K562 (cell line): ENCODE measurements at regions not wholly inside any gene's neighbourhood (a gene's known extent, or its start where the extent isn't known, plus 50 kb on each side); places are given as distances from the start of the nearest gene placed in this dataset.
A peak's percentile ranks its signal among the peaks of the same experiment; 100 is the strongest.

Source experiments
- ATAC-seq: fragments of 200-7000 bp; cut with Tn5 transposase; 3 replicates; pipeline ENCODE4 v1.9.1; 2020; ENCODE audit warnings: moderate library complexity
- BruUV-seq: library from RNA; stranded (reverse); fragments of 400-500 nt; replicated peaks from 2 replicates; lab custom pipeline; 2021; lab: Mats Ljungman, UMichigan
- CTCF ChIA-PET: fragments of 300-600 bp; formaldehyde crosslinking; extraction: SDS; loops from one replicate; lab custom pipeline; 2021; ENCODE audit warnings: low intra/inter-chr PET ratio; lab: Yijun Ruan, JAX
- POLR2A ChIA-PET: fragments of 300-600, 350-650 bp; sonication (Branson Sonifier 250); formaldehyde crosslinking; extraction: SDS; loops from one replicate; lab custom pipeline; 2021; ENCODE audit warnings: antibody characterized with exemption, inconsistent platforms; lab: Yijun Ruan, JAX
- DNase-seq, 4 experiments: peaks; one replicate each; pipeline versions ENCODE4 v3.0.0 to v3.0.0-alpha.2; 2011 to 2018; ENCODE audit warnings: low spot score in 3 of 4, mixed read lengths in 3 of 4; ENCODE audit errors: extremely low read depth in 1 of 4
- FAIRE-seq: peaks from 2 replicates; lab custom pipeline; 2011; peaks lifted over from hg19 to GRCh38; lab: Jason Lieb, UNC
- H2AFZ ChIP-seq: 2 replicates; pipeline ENCODE4 v1.6.0; 2011; ENCODE audit warnings: low read depth, low read length, control low read depth, inconsistent platforms
- H3K27ac ChIP-seq: fragments of 200-600 bp; 3 replicates; pipeline ENCODE4 v1.8.0; 2011; ENCODE audit warnings: low read depth, mild to moderate bottlenecking, control low read depth, inconsistent platforms, low read length, moderate library complexity, mixed read lengths; ENCODE audit errors: extremely low read depth
- H3K27me3 ChIP-seq, 2 experiments: fragments of 300-600 bp in 1 of 2; 2 replicates in 1 of 2; 3 replicates in 1 of 2; pipeline versions ENCODE4 v1.6.0 to v1.8.0; 2011; ENCODE audit warnings: inconsistent platforms in 2 of 2, low read length in 2 of 2, mild to moderate bottlenecking in 1 of 2, mixed read lengths in 1 of 2, moderate library complexity in 1 of 2; ENCODE audit not compliant: control insufficient read depth in 2 of 2, insufficient read depth in 2 of 2
- H3K36me3 ChIP-seq: fragments of 300-600 bp; 3 replicates; pipeline ENCODE4 v1.8.0; 2011; ENCODE audit warnings: mild to moderate bottlenecking, low read length, inconsistent platforms; ENCODE audit not compliant: control insufficient read depth, insufficient read depth
- H3K4me1 ChIP-seq, 2 experiments: fragments of 200-600 bp in 1 of 2; replicated peaks in 1 of 2; 2 replicates in 1 of 2; 3 replicates in 1 of 2; pipeline versions ENCODE4 v1.5.1 to v1.8.0; 2011; ENCODE audit warnings: inconsistent platforms in 2 of 2, low read length in 2 of 2, mild to moderate bottlenecking in 1 of 2, mixed read lengths in 1 of 2, moderate library complexity in 1 of 2; ENCODE audit not compliant: control insufficient read depth in 2 of 2, insufficient read depth in 2 of 2
- H3K4me2 ChIP-seq: 2 replicates; pipeline ENCODE4 v1.6.1; 2011; ENCODE audit warnings: low read length, control low read depth, inconsistent platforms, mixed read lengths; ENCODE audit not compliant: insufficient read depth
- H3K4me3 ChIP-seq: fragments of 200-600 bp; sonication (generic), shearing (Covaris generic); 2 replicates; pipeline ENCODE4 v1.5.1; 2016; ENCODE audit warnings: control low read depth, inconsistent platforms
- H3K79me2 ChIP-seq: fragments of 200-600 bp; 3 replicates; pipeline ENCODE4 v1.8.0; 2011; ENCODE audit warnings: low read length, inconsistent platforms; ENCODE audit not compliant: control insufficient read depth, insufficient read depth
- H3K9ac ChIP-seq, 2 experiments: 2 replicates each; pipeline versions ENCODE4 v1.6.0 to v1.6.1; 2011; ENCODE audit warnings: low read depth in 2 of 2, low read length in 2 of 2, control low read depth in 1 of 2, inconsistent platforms in 1 of 2, mild to moderate bottlenecking in 1 of 2, mixed read lengths in 1 of 2; ENCODE audit not compliant: insufficient read depth in 1 of 2
- H3K9me1 ChIP-seq: one replicate; pipeline ENCODE4 v1.6.0; 2011; ENCODE audit warnings: inconsistent platforms, mild to moderate bottlenecking, low read length, moderate library complexity; ENCODE audit not compliant: control insufficient read depth, insufficient read depth
- H3K9me3 ChIP-seq: replicated peaks from 2 replicates; pipeline ENCODE4 v1.5.1; 2011; ENCODE audit warnings: low read depth, low read length, inconsistent platforms; ENCODE audit not compliant: control insufficient read depth, insufficient read depth
- H4K20me1 ChIP-seq: replicated peaks from 2 replicates; pipeline ENCODE4 v1.6.1; 2011; ENCODE audit warnings: low read length, inconsistent platforms, mixed read lengths; ENCODE audit not compliant: control insufficient read depth, insufficient read depth
- CAMTA2 ChIP-seq: fragments of 250-450 bp; sonication (Bioruptor Pico); conservative IDR thresholded peaks from 2 replicates; pipeline ENCODE4 v1.5.1; 2022
- MECOM ChIP-seq: fragments of 250-450 bp; sonication (Bioruptor Pico); IDR thresholded peaks from 2 replicates; pipeline ENCODE4 v1.8.0; 2022; ENCODE audit warnings: inconsistent platforms
- MNT ChIP-seq, 2 experiments: fragments of 450-650 bp; conservative IDR thresholded peaks; 2 replicates each; pipeline ENCODE4 v1.6.1; 2017; ENCODE audit warnings: mild to moderate bottlenecking in 2 of 2, moderate library complexity in 2 of 2
- NCOA1 ChIP-seq: fragments of 450-650 bp; IDR thresholded peaks from 2 replicates; pipeline ENCODE4 v1.6.1; 2016; ENCODE audit warnings: low read depth
- NFIC ChIP-seq: fragments of 450-650 bp; IDR thresholded peaks from 2 replicates; pipeline ENCODE4 v1.6.1; 2017; ENCODE audit warnings: mild to moderate bottlenecking, inconsistent platforms
- NFIX ChIP-seq: fragments of 250-450 bp; sonication (Bioruptor Pico); IDR thresholded peaks from 2 replicates; pipeline ENCODE4 v1.4.0; 2020; ENCODE audit warnings: low read depth, mild to moderate bottlenecking, moderate library complexity
- PURB ChIP-seq: sonication (generic); formaldehyde crosslinking; IDR thresholded peaks from 2 replicates; pipeline ENCODE4 v1.9.0; 2021; ENCODE audit warnings: low read depth, mild to moderate bottlenecking, missing genetic modification reagents
- ZNF280A ChIP-seq: fragments of 450-650 bp; IDR thresholded peaks from 2 replicates; pipeline ENCODE4 v1.6.1; 2018; ENCODE audit warnings: mild to moderate bottlenecking, low read depth; ENCODE audit not compliant: partially characterized antibody
- ZNF740 ChIP-seq, 3 experiments: fragments of 200-800 bp in 1 of 3; sonication (Bioruptor generic) in 1 of 3; sonication (generic) in 1 of 3; formaldehyde crosslinking in 1 of 3; IDR thresholded peaks; 2 replicates each; pipeline versions ENCODE4 v1.6.1 to v1.8.0; 2016 to 2022; ENCODE audit warnings: mild to moderate bottlenecking in 2 of 3, missing compliant biosample characterization in 2 of 3, missing genetic modification characterization in 2 of 3, missing genetic modification reagents in 1 of 3
- WGBS: fragments of 100-300 bp; shearing (Covaris generic); methylation state at CpG from one replicate; pipeline ENCODE4 v1.1.6; 2016; ENCODE audit warnings: low coverage, mixed read lengths; ENCODE audit not compliant: insufficient coverage; ENCODE audit errors: missing lambda C conversion rate; 5-methylcytosine and 5-hydroxymethylcytosine counted together
- in situ Hi-C: fragments of 300-500 bp; cut with MboI; formaldehyde crosslinking; loops from 4 replicates; pipeline ENCODE4 v1.15.0; 2018; ENCODE audit warnings: inconsistent platforms, mixed read lengths
- intact Hi-C: fragments of 100-400 bp; cut with micrococcal nuclease; formaldehyde crosslinking; loops from 2 replicates; pipeline ENCODE4 v1.14.2; 2022

GRCh38 chr14:49044981-49045380, 541.2 kb downstream of the RPS29 start:
- no peaks in the 10 kb centered on the region for H3K9me3 ChIP-seq
- 0% methylated on average over 2 of the region's 2 CpGs for WGBS
- no TSS peak for BruUV-seq

GRCh38 chr14:49036984-49037516, 549.1 kb downstream of the RPS29 start:
- Histone ChIP-seq H2AFZ (no peak overlapping the region), H4K20me1 (no peaks in the 10 kb centered on the region), H3K79me2 (no peaks in the 10 kb centered on the region), H3K36me3 (no peaks in the 10 kb centered on the region), H3K9me3 (no peaks in the 10 kb centered on the region), H3K4me2 (no peak overlapping the region), H3K27me3 (no peaks in the 10 kb centered on the region), H3K4me1 (no peaks in the 10 kb centered on the region), H3K9me1 (no peaks in the 10 kb centered on the region), H3K9ac (no peak overlapping the region), H3K27ac (no peak overlapping the region), H3K4me3 (no peak overlapping the region)
- intact Hi-C loops (no loop called here), in situ Hi-C loops (no loop called here)
- DNase-seq (no peak), FAIRE-seq (no peak), ATAC-seq (no peak)
- ChIA-PET POLR2A (no interaction called here), CTCF (no interaction called here)
- WGBS: 2% methylated on average over 7 of the region's 8 CpGs
- no TSS peak for BruUV-seq
- TF ChIP-seq MECOM (no peak), ZNF280A (no peak), PURB (CRISPR knock-in tag) (no peak), NCOA1 (no peak), ZNF740 (CRISPR knock-in tag; IDR thresholded peaks at IDR 0.05) (no peak), ZNF740 (tag; IDR thresholded peaks at IDR 0.05) (no peak), MNT (conservative IDR thresholded peaks at IDR 0.05) (no peak)

More at GRCh38 chr14:49044981-49045380, 541.2 kb downstream of the RPS29 start:
- Histone ChIP-seq H3K79me2 (no peaks in the 10 kb centered on the region), H3K4me2 (no peak overlapping the region), H3K27me3 (no peaks in the 10 kb centered on the region), H3K4me3 (no peak overlapping the region), H3K9ac (no peak overlapping the region), H4K20me1 (no peaks in the 10 kb centered on the region), H3K36me3 (no peaks in the 10 kb centered on the region), H3K27ac (no peak overlapping the region), H3K9me1 (no peaks in the 10 kb centered on the region), H2AFZ (no peak overlapping the region), H3K4me1 (no peaks in the 10 kb centered on the region)
- in situ Hi-C loops (no loop called here), intact Hi-C loops (no loop called here)
- TF ChIP-seq CAMTA2 (no peak), NFIX (peak; percentile 77; the same call in 1 of the 2 replicates), NFIC (peak; percentile 86)
- CTCF ChIA-PET: no interaction called here
- DNase-seq: no peak
- ATAC-seq: no peak
- no peak for FAIRE-seq
- POLR2A ChIA-PET: no interaction called here
